ENCODE measurements at regions not wholly inside any gene's neighbourhood (a gene's known extent, or its start where the extent isn't known, plus 50 kb on each side); places are given as distances from the start of the nearest gene placed in this dataset.

GRCh38 chr13:79079351-79079839, 326.7 kb downstream of the RBM26 start:
- TF ChIP-seq, protein P1, sequence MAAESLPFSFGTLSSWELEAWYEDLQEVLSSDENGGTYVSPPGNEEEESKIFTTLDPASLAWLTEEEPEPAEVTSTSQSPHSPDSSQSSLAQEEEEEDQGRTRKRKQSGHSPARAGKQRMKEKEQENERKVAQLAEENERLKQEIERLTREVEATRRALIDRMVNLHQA (CRISPR knock-in tag; IDR thresholded peaks at IDR 0.05), result no peak
- TF ChIP-seq ZNF749 (CRISPR knock-in tag; IDR thresholded peaks at IDR 0.05; ENCODE audit: borderline replicate concordance) (no peak), SMAD1 (CRISPR knock-in tag; IDR thresholded peaks at IDR 0.05; ENCODE audit: borderline replicate concordance, low read depth) (no peak), NPAS2 (CRISPR knock-in tag; IDR thresholded peaks at IDR 0.05; ENCODE audit: borderline replicate concordance) (no peak), PHB2 (IDR thresholded peaks at IDR 0.05; ENCODE audit: partially characterized antibody) (no peak), ZFY (CRISPR knock-in tag; IDR thresholded peaks at IDR 0.05) (no peak), PHF5A (CRISPR knock-in tag; IDR thresholded peaks at IDR 0.05; ENCODE audit: low read depth, unreplicated experiment) (no peak), NFE2 (CRISPR knock-in tag; IDR thresholded peaks at IDR 0.05) (no peak), ZNF574 (CRISPR knock-in tag; IDR thresholded peaks at IDR 0.05) (no peak), HMG20B (CRISPR knock-in tag; conservative IDR thresholded peaks at IDR 0.05) (no peak), ZFP82 (CRISPR knock-in tag; IDR thresholded peaks at IDR 0.05; ENCODE audit: borderline replicate concordance) (no peak), PCBP2 (optimal IDR thresholded peaks at IDR 0.05; ENCODE audit: low read depth, low read length, poor library complexity, severe bottlenecking) (no peak), CENPT (CRISPR knock-in tag; IDR thresholded peaks at IDR 0.05; ENCODE audit: low read depth) (no peak), SAP130 (CRISPR knock-in tag; IDR thresholded peaks at IDR 0.05; ENCODE audit: low read depth) (no peak), ZNF780A (CRISPR knock-in tag; IDR thresholded peaks at IDR 0.05) (no peak), NCOA2 (CRISPR knock-in tag; IDR thresholded peaks at IDR 0.05) (no peak), ZBTB49 (CRISPR knock-in tag; IDR thresholded peaks at IDR 0.05; ENCODE audit: borderline replicate concordance) (no peak)
- FAIRE-seq, result no peak
- ATAC-seq, result no peak
- no CpG with 5 or more reads among the region's 4 CpGs for WGBS (ENCODE audit: low lambda C conversion rate)
- no peak overlapping the region for H2AFZ ChIP-seq (ENCODE audit: low read length)
- no peak for DNase-seq (ENCODE audit: low spot score)
- no peaks in the 10 kb centered on the region for H3K79me2 ChIP-seq (ENCODE audit: insufficient read depth, low read length)
- H3K27ac ChIP-seq (ENCODE audit: extremely low read length, insufficient read depth, low read length), result no peak overlapping the region
- H3K4me3 ChIP-seq (replicated peaks in 1 of 3; ENCODE audit: insufficient read depth in 1 of 3, low read depth in 2 of 3, low read length in 3 of 3), result no peak overlapping the region
- no peak overlapping the region for H3K9ac ChIP-seq (ENCODE audit: insufficient read depth, low read depth, low read length)
- BruUV-seq (replicated peaks), result no TSS peak
- H3K27me3 ChIP-seq (ENCODE audit: control insufficient read depth in 1 of 2, insufficient read depth in 2 of 2, low read length in 2 of 2), result no peaks in the 10 kb centered on the region
- ChIA-PET POLR2A (no interaction called here), CTCF (ENCODE audit: low intra/inter-chr PET ratio, low total read pairs) (no interaction called here)
- no peaks in the 10 kb centered on the region for H3K36me3 ChIP-seq (replicated peaks in 1 of 2; ENCODE audit: control insufficient read depth in 1 of 2, insufficient read depth in 2 of 2, low read length in 2 of 2)
- no peaks in the 10 kb centered on the region for H4K20me1 ChIP-seq (ENCODE audit: insufficient read depth, low read length)
- H3K9me3 ChIP-seq (ENCODE audit: low read length), result no peaks in the 10 kb centered on the region
- no peak overlapping the region for H3K4me2 ChIP-seq (ENCODE audit: low read depth, low read length)
- no peaks in the 10 kb centered on the region for H3K4me1 ChIP-seq (ENCODE audit: insufficient read depth, low read length)
- in situ Hi-C loops (cut with HindIII; ENCODE audit: extremely low pct_ligation_motif_present, low pct_unique_long_range_greater_than_20kb) (no loop called here), intact Hi-C loops (cut with micrococcal nuclease; ENCODE audit: unreplicated experiment) (no loop called here)
